HG03565 (cell line): ENCODE measurements at regions not wholly inside any gene's neighbourhood (a gene's known extent, or its start where the extent isn't known, plus 50 kb on each side); places are given as distances from the start of the nearest gene placed in this dataset.

Experiments
- ATAC-seq: cut with Tn5 transposase; IDR thresholded peaks from one replicate; pipeline ENCODE4 v1.9.1; 2021; ENCODE audit warnings: mild to moderate bottlenecking, moderate library complexity; ENCODE audit not compliant: unreplicated experiment

DNA sequence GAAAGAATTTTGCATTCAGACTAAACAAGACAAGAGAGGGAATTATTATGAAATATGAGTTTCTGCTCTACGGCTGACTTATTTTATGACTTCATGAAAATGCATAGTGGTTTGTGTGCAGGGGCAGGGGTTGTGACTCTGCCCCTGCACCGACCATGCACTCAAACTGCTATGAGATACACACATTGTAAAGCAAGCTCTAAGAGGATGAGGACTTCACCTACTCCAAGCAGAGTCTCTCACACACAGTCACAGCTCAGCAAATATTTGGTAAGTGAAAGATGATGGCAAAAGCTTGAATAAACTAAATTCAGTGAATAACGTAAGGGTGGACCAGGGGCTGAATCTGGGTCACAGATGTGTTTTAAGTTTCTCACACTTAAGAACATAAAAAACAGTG lies 542.9 kb downstream of the PRELID2 start:
- no peak for ATAC-seq

DNA sequence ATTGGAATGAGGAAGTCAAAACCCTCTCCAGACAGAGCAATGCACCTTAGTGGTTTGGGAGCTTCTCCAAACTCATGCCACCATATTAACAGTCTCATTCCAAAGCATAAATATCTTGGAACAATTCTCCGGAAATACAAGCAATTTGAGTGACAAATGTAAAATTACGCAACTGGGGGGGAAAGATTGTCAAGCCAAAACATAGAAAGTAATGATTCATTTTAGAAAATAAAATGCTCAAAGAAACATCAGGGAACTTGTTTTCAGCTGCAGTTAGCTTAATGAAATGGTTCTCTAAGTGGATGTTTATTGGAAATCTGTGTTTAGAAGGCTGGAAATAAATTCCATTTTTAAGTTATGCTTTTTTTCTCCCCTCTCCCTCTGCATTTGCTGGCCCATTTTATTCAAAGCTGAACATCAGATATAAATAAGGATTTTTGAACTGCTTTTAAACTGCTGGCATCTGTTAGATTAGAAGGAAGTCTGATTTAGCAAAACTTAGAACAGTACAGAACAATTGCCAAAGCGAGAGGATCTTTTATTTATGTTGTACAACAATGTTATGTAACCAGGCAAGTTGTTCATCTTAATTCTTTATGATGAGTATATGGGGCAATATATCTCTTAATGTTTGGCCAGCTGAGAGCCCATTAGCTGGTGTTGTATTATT lies 551.9 kb downstream of the PRELID2 start:
- ATAC-seq = no peak

- ATAC-seq = no peak
These were observed 554.3 kb downstream of the PRELID2 start for GRCh38 chr5:145280806-145281205.

GRCh38 chr5:145280214-145280613 lies 554.9 kb downstream of the PRELID2 start:
- no peak for ATAC-seq

DNA sequence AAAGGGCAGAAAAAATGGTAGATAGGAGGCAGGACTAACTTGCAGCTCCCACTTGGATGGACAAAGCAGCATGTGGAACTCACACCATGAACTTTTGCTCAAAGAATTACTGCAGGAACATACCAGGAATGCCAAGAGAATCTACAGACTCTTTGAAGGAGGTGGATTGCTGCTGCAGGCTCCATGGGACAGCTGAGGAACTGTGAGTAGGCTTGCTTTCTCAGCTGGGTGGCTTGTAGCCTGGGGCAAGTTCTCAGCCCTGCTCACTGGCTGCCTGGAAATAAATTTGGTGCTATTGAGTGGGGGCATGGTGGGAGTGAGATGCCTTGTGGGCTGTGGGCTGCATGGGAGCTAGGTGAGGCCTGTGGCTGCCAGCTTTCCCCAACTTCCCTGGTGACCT lies 574.5 kb downstream of the PRELID2 start:
- no peak for ATAC-seq

- ATAC-seq = no peak
These were observed 587.4 kb downstream of the PRELID2 start for GRCh38 chr5:145247745-145248040.

DNA sequence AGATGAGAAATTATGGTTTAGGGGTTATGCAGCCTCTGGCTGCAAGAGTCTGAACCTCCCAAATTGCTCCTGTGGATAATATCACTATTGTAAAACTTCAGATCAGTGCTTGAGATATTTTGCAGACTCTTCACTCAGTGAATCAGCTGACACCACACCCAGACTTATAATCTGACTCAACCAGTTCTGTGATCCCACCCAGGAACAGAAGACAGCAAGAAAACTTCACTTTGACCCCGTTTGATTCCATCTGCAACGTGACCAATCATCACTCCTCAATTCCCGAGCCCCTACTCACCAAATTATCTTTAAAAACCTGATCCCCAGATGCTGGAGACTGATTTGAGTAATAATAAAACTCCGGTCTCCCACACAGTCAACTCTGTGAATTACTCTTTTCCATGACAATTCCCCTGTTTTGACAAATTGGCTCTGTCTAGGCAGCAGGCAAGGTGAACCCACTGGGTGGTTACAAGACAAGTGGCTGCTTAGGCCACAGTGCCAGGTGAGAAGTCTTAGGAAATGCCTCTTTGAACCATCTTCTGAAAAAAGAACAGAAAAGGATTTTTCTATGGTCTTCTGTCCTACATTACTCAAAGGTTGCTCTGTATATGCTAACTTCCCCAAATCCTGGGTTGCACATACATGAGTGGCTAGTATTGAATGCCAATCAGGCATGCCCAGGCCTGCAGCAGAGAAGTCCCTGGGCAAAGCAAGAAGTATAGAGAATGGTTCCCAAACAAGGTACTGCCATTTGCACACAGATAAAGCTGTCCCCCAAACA lies 588.0 kb downstream of the PRELID2 start:
- no peak for ATAC-seq

DNA sequence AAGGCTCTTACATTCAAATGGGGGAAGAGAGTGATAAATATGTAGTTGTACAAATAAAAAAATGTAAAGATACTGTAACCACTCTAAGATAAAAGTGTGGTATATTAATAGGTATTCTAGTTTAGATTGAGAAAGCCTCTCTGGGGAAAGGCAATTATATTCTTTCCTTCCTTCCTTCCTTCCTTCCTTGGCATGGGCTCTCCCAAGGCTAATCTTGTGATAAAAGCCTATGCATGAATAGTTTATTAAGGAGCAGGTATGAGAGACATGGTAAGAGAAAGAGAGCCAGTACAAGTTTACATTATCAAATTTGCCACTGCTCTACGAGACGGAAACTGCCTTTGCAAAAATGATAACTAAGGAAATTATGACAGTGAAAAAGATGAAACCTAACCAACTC lies 588.8 kb downstream of the PRELID2 start:
- ATAC-seq = no peak

DNA sequence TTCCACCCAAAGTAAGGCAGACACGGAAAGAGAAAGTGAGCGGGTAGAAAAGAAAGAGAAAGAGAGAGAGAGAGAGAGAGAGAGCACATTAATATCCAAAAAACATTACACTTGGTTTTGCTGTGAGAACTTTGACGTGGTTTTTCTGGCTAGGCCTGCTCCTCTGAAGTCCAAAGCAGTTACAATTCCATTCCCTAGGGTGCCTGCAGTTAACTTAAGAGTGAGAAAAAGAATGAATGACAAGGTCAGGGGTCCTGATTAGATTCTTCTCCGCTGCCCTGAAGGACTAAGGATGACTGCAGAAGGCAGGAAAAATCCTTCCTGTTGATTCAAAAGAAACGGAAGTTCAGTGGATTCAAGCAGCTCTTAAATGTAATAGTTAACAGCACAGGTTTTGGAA lies 589.8 kb downstream of the PRELID2 start:
- ATAC-seq = no peak

DNA sequence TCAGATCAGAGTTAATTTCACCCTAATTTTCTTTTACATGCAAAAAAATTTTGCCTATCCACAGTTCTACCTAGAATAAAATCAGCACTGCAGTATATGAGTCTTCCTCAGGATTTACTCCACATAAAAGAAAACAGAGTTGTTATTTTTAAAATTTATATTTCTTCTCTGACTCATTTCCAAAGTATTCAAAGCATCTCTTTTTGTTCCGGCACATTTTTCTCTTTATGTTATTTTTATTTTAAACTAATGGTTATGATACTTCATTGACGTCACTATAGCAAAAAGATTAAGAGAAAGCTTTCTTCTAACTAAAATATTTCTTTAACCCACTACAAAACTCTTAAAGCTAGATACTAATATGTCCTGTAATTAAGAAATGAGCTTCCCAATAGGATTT lies 590.4 kb downstream of the PRELID2 start:
- ATAC-seq = no peak

DNA sequence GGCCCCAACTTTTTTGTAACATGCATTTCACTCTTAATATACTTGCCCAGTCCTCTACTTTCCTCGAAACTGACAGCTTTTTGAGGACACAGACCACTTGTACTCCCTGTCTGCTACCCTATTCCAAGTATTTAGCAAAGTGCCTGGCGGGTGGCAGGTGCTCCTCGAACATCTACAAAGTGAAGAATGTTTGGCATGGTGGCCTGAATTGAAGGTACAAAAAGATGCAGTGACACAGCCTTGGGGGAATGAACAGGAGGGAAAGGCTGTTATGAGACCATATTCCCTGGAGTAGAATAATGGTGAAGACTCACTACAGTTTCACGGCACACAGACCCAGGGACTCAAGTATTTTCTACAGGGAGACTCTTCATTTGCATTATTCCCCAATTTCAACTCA lies 590.9 kb downstream of the PRELID2 start:
- ATAC-seq = no peak

- ATAC-seq = no peak
These were observed 592.1 kb downstream of the PRELID2 start for GRCh38 chr5:145243016-145243415.

GRCh38 chr5:145242551-145242950 lies 592.6 kb downstream of the PRELID2 start:
- no peak for ATAC-seq

DNA sequence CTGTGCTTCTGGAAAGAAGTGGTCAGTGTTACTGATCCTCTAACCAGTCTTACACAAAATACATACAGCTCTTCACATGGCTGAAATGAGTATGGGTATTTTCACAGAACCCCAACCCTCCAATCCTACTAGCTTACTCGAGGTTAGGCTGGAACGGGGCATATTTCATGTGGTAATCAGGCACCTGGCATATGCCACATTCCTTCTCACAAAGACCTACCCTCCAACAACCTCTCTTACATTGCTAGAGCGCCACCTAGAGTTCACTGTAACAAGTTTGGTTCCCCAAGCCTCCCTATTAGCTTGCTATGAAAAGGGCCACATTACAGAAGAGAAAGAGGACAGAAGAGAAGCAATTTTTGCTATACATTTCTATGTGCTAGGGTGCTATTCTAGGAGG lies 597.3 kb downstream of the PRELID2 start:
- peak; percentile 66 for ATAC-seq

- no peak for ATAC-seq
These were observed 598.2 kb downstream of the PRELID2 start for GRCh38 chr5:145236983-145237382.

GRCh38 chr5:145236127-145236526 lies 599.0 kb downstream of the PRELID2 start:
- ATAC-seq = no peak

GRCh38 chr5:145233461-145233860 lies 601.7 kb downstream of the PRELID2 start:
- ATAC-seq = no peak

DNA sequence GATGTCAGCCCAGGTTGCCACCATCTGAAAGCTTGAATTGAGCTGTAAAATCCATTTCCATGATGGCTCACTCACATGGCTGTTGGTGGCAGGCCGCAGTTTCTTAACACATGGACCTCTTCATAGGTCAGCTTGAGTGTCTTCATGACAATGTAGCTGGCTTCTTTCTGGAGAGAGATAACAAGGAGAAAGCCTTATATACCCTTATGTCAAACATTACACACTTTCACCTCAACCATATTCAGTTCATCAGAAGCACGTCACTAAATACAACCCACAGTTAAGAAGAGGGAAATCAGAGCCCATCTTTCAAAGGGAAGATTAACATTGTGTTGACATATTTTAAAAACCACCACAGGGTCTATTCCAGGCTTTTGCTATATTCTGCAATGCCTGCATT lies 604.4 kb downstream of the PRELID2 start:
- ATAC-seq = no peak

- ATAC-seq = no peak
These were observed 606.6 kb downstream of the PRELID2 start for GRCh38 chr5:145228564-145228963.

DNA sequence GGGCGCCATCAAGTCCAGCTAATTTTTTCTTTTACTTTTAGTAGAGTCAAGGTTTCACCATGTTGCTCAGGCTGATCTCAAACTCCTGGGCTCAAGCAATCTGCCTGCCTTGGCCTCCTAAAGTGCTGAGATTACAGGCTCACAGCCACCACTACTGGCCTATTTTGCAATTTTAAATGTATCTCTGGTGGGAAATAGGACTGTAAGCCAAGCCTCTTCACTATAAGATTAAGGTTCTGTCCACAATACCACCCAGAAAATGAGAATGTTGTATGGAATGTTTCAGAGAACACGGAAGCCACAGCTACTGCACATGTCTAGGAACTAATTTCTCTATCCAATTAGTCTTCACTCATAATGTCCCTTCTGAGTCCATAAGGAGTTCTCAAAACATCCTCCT lies 607.3 kb downstream of the PRELID2 start:
- ATAC-seq = no peak

DNA sequence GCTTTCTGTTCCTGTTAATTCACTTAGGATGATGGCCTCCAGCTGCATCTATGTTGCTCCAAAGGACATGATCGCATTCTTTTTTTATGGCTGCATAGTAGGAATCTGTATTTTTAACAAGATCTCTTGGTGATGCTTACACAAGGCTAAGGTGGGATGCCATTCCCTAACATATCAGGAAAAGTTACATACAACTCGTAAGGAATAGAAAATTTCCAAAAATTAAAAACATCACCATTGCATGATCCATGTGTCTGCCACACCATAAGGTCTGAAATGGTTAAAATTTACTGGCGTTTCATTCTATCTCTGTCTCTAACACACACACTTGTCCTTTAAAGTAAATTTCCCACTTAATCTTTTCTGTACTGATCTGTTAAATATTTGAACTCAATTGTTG lies 608.4 kb downstream of the PRELID2 start:
- no peak for ATAC-seq

- ATAC-seq = no peak
These were observed 609.6 kb downstream of the PRELID2 start for GRCh38 chr5:145225529-145225928.

- no peak for ATAC-seq
These were observed 611.6 kb downstream of the PRELID2 start for GRCh38 chr5:145223582-145223981.
